GM12891 (cell line): ENCODE measurements at regions not wholly inside any gene's neighbourhood (a gene's known extent, or its start where the extent isn't known, plus 50 kb on each side); places are given as distances from the start of the nearest gene placed in this dataset.

ENCODE experiments used
- POLR2A ChIP-seq: IDR thresholded peaks from 2 replicates; pipeline ENCODE4 v1.6.1; 2011; ENCODE audit warnings: low read depth, low read length, control low read depth
- POLR2AphosphoS5 ChIP-seq: IDR thresholded peaks from 2 replicates; pipeline ENCODE4 v1.6.1; 2011; ENCODE audit warnings: low read depth, low read length, control low read depth
- POU2F2 ChIP-seq: IDR thresholded peaks from 2 replicates; pipeline ENCODE4 v1.6.1; 2011; ENCODE audit warnings: low read depth, mild to moderate bottlenecking, control low read depth, low read length, moderate library complexity
- SPI1 ChIP-seq: IDR thresholded peaks from 2 replicates; pipeline ENCODE4 v1.6.1; 2011; ENCODE audit warnings: low read depth, low read length, control low read depth
- TAF1 ChIP-seq: IDR thresholded peaks from 2 replicates; pipeline ENCODE4 v1.6.1; 2011; ENCODE audit warnings: low read depth, low read length, control low read depth

GRCh38 chr2:192500550-192501200 is 305.9 kb upstream of the TMEFF2 start:
- TF ChIP-seq POLR2AphosphoS5 (no peak), SPI1 (no peak), POLR2A (no peak), TAF1 (no peak), POU2F2 (no peak)
